Trophoblast cell (in vitro differentiated cells and primary cell): ENCODE measurements at regions not wholly inside any gene's neighbourhood (a gene's known extent, or its start where the extent isn't known, plus 50 kb on each side); places are given as distances from the start of the nearest gene placed in this dataset.
"Not testable (repeated sequence)": the region's sequence is repeated elsewhere in the genome, so short reads cannot be mapped to it uniquely, and the experiment has no call there.

Experiments used
- DNase-seq, 2 donors: peaks; one replicate each; pipeline ENCODE4 v3.0.0-alpha.2; 2016
- H2AFZ ChIP-seq: 2 replicates; pipeline ENCODE4 v1.6.1; 2013; ENCODE audit warnings: low read length, moderate library complexity, mild to moderate bottlenecking; ENCODE audit not compliant: insufficient read depth, poor library complexity
- H2AK5ac ChIP-seq: 2 replicates; pipeline ENCODE4 v1.6.1; 2013; ENCODE audit warnings: mild to moderate bottlenecking, low read length
- H2BK120ac ChIP-seq: 2 replicates; pipeline ENCODE4 v1.6.1; 2013; ENCODE audit warnings: low read length, mild to moderate bottlenecking, moderate library complexity; ENCODE audit not compliant: insufficient read depth, poor library complexity
- H2BK12ac ChIP-seq: 2 replicates; pipeline ENCODE4 v1.6.1; 2013; ENCODE audit warnings: mild to moderate bottlenecking, low read length, moderate library complexity
- H2BK5ac ChIP-seq: 2 replicates; pipeline ENCODE4 v1.6.1; 2013; ENCODE audit warnings: low read length, low read depth, moderate library complexity, mild to moderate bottlenecking; ENCODE audit not compliant: poor library complexity
- H3K14ac ChIP-seq: 2 replicates; pipeline ENCODE4 v1.6.1; 2013; ENCODE audit warnings: mild to moderate bottlenecking, low read length
- H3K18ac ChIP-seq: 2 replicates; pipeline ENCODE4 v1.6.1; 2013; ENCODE audit warnings: mild to moderate bottlenecking, low read length
- H3K23ac ChIP-seq: 2 replicates; pipeline ENCODE4 v1.6.1; 2013; ENCODE audit warnings: low read length
- H3K27ac ChIP-seq: 2 replicates; pipeline ENCODE4 v1.5.1; 2013; ENCODE audit warnings: low read depth, mild to moderate bottlenecking, inconsistent platforms, low read length, moderate library complexity
- H3K27me3 ChIP-seq: 2 replicates; pipeline ENCODE4 v1.6.1; 2013; ENCODE audit warnings: inconsistent platforms, mild to moderate bottlenecking, low read length, moderate library complexity; ENCODE audit not compliant: insufficient read depth
- H3K36me3 ChIP-seq, 2 experiments: 1 replicate in 1 of 2; 2 replicates in 1 of 2; pipeline ENCODE4 v1.6.1; 2013; ENCODE audit warnings: low read length in 2 of 2, mild to moderate bottlenecking in 2 of 2, moderate library complexity in 1 of 2; ENCODE audit not compliant: insufficient read depth in 2 of 2, control insufficient read depth in 1 of 2
- H3K4ac ChIP-seq: 2 replicates; pipeline ENCODE4 v1.6.1; 2013; ENCODE audit warnings: low read depth, mild to moderate bottlenecking, low read length, moderate library complexity
- H3K4me1 ChIP-seq, 2 experiments: 1 replicate in 1 of 2; 2 replicates in 1 of 2; pipeline ENCODE4 v1.6.1; 2013; ENCODE audit warnings: low read length in 2 of 2, mild to moderate bottlenecking in 2 of 2, moderate library complexity in 1 of 2; ENCODE audit not compliant: insufficient read depth in 2 of 2, control insufficient read depth in 1 of 2
- H3K4me2 ChIP-seq: 2 replicates; pipeline ENCODE4 v1.6.1; 2013; ENCODE audit warnings: inconsistent platforms, mild to moderate bottlenecking, low read length, moderate library complexity
- H3K4me3 ChIP-seq: 2 replicates; pipeline ENCODE4 v1.5.1; 2013; ENCODE audit warnings: mild to moderate bottlenecking, low read depth, low read length, inconsistent platforms
- H3K79me1 ChIP-seq: one replicate; pipeline ENCODE4 v1.6.1; 2013; ENCODE audit warnings: low read length
- H3K79me2 ChIP-seq: 2 replicates; pipeline ENCODE4 v1.6.1; 2013; ENCODE audit warnings: low read length, mild to moderate bottlenecking; ENCODE audit not compliant: control insufficient read depth, insufficient read depth, poor library complexity
- H3K9ac ChIP-seq: 2 replicates; pipeline ENCODE4 v1.6.1; 2013; ENCODE audit warnings: mild to moderate bottlenecking, low read length
- H3K9me3 ChIP-seq: 2 replicates; pipeline ENCODE4 v1.6.1; 2013; ENCODE audit warnings: low read depth, mild to moderate bottlenecking, control low read depth, inconsistent platforms, low read length; ENCODE audit not compliant: insufficient read depth
- H4K12ac ChIP-seq: 2 replicates; pipeline ENCODE4 v1.6.1; 2013; ENCODE audit warnings: low read depth, mild to moderate bottlenecking, low read length, moderate library complexity
- H4K8ac ChIP-seq: 2 replicates; pipeline ENCODE4 v1.6.1; 2013; ENCODE audit warnings: low read depth, mild to moderate bottlenecking, low read length, moderate library complexity
- H4K91ac ChIP-seq: one replicate; pipeline ENCODE4 v1.6.1; 2013; ENCODE audit warnings: low read depth, mild to moderate bottlenecking, low read length, moderate library complexity
- WGBS: extraction: QIAGEN DNeasy Blood & Tissue Kit; methylation state at CpG from one replicate; pipeline ENCODE4 v1.1.7; 2013; ENCODE audit warnings: missing lambda C conversion rate; ENCODE audit not compliant: insufficient read length, insufficient coverage; ENCODE audit errors: extremely low coverage; 5-methylcytosine and 5-hydroxymethylcytosine counted together

GRCh38 chr17:45576527-45577307 is 86.2 kb upstream of the PLEKHM1 start:
- H3K4me1 ChIP-seq, H2AFZ ChIP-seq, H3K9me3 ChIP-seq, H4K91ac ChIP-seq, H3K36me3 ChIP-seq, H2BK120ac ChIP-seq, DNase-seq, H3K18ac ChIP-seq, H3K9ac ChIP-seq, H3K27me3 ChIP-seq, H4K8ac ChIP-seq, H3K4me2 ChIP-seq, H3K23ac ChIP-seq, H3K4me3 ChIP-seq, H2BK5ac ChIP-seq, H3K14ac ChIP-seq, H2BK12ac ChIP-seq, H4K12ac ChIP-seq, H3K79me1 ChIP-seq, H3K4ac ChIP-seq, H3K79me2 ChIP-seq, H3K27ac ChIP-seq, H2AK5ac ChIP-seq: not testable (repeated sequence)
- WGBS: no CpG with 5 or more reads among the region's 10 CpGs

GRCh38 chr17:45577571-45578279 is 87.2 kb upstream of the PLEKHM1 start:
- no CpG with 5 or more reads among the region's 6 CpGs for WGBS
- H3K36me3 ChIP-seq: peaks cover 0 to 2% of the 10 kb centered on the region in 2 experiments
- no peaks in the 10 kb centered on the region for H3K27me3 ChIP-seq
- H2AK5ac ChIP-seq: no peak overlapping the region
- no peak overlapping the region for H2BK12ac ChIP-seq
- H3K9me3 ChIP-seq: no peaks in the 10 kb centered on the region
- peaks cover 3% of the 10 kb centered on the region for H3K79me2 ChIP-seq
- H3K18ac ChIP-seq: no peak overlapping the region
- no peak overlapping the region for H3K23ac ChIP-seq
- no peak overlapping the region for H2BK120ac ChIP-seq
- H4K12ac ChIP-seq: no peak overlapping the region
- no peak overlapping the region for H3K4ac ChIP-seq
- no peaks in the 10 kb centered on the region for H3K4me1 ChIP-seq
- H3K4me3 ChIP-seq: no peak overlapping the region
- H4K8ac ChIP-seq: no peak overlapping the region
- H2BK5ac ChIP-seq: no peak overlapping the region
- H3K79me1 ChIP-seq: no peaks in the 10 kb centered on the region
- H3K9ac ChIP-seq: no peak overlapping the region
- H4K91ac ChIP-seq: no peak overlapping the region
- H3K4me2 ChIP-seq: no peak overlapping the region
- no peak overlapping the region for H3K14ac ChIP-seq
- DNase-seq: no peak
- no peak overlapping the region for H3K27ac ChIP-seq
- no peak overlapping the region for H2AFZ ChIP-seq

- Histone ChIP-seq H3K9me3 (no peaks in the 10 kb centered on the region), H3K36me3 (peaks cover 0 to 2% of the 10 kb centered on the region in 2 experiments), H3K27ac (no peak overlapping the region), H2AFZ (no peak overlapping the region), H3K4me2 (no peak overlapping the region), H3K79me1 (no peaks in the 10 kb centered on the region), H3K4me3 (no peak overlapping the region), H4K12ac (no peak overlapping the region), H2BK120ac (no peak overlapping the region), H3K4ac (peak overlapping the region; percentile 71), H3K14ac (no peak overlapping the region), H4K8ac (no peak overlapping the region), H3K23ac (no peak overlapping the region), H3K79me2 (peaks cover 3% of the 10 kb centered on the region), H2BK12ac (no peak overlapping the region), H3K4me1 (no peaks in the 10 kb centered on the region), H2BK5ac (no peak overlapping the region), H3K27me3 (no peaks in the 10 kb centered on the region), H3K18ac (no peak overlapping the region), H2AK5ac (no peak overlapping the region), H4K91ac (no peak overlapping the region), H3K9ac (no peak overlapping the region)
- WGBS: no CpG with 5 or more reads among the region's 10 CpGs
- DNase-seq: no peak
Observed at GRCh38 chr17:45578516-45579455, 88.3 kb upstream of the PLEKHM1 start.
